Glutamatergic neuron (in vitro differentiated cells): ENCODE measurements at regions not wholly inside any gene's neighbourhood (a gene's known extent, or its start where the extent isn't known, plus 50 kb on each side); places are given as distances from the start of the nearest gene placed in this dataset.

Source experiments
- DNase-seq: peaks from one replicate; pipeline ENCODE4 v3.0.0; 2022
- H3K27ac Mint-ChIP-seq: one replicate; pipeline ENCODE4 v1.8.0; 2020; ENCODE audit warnings: mild to moderate bottlenecking, mixed read lengths, inconsistent platforms; ENCODE audit not compliant: unreplicated experiment
- H3K27me3 Mint-ChIP-seq: one replicate; pipeline ENCODE4 v1.8.0; 2020; ENCODE audit warnings: mild to moderate bottlenecking, moderate library complexity, mixed read lengths, inconsistent platforms; ENCODE audit not compliant: unreplicated experiment
- H3K36me3 Mint-ChIP-seq: one replicate; pipeline ENCODE4 v1.8.0; 2020; ENCODE audit warnings: mild to moderate bottlenecking, mixed read lengths, inconsistent platforms; ENCODE audit not compliant: unreplicated experiment
- H3K4me1 Mint-ChIP-seq: one replicate; pipeline ENCODE4 v1.8.0; 2020; ENCODE audit warnings: mild to moderate bottlenecking, low read depth, mixed read lengths, inconsistent platforms; ENCODE audit not compliant: unreplicated experiment
- H3K4me3 Mint-ChIP-seq: one replicate; pipeline ENCODE4 v1.8.0; 2020; ENCODE audit warnings: mild to moderate bottlenecking, mixed read lengths, inconsistent platforms; ENCODE audit not compliant: unreplicated experiment
- H3K9me3 Mint-ChIP-seq: one replicate; pipeline ENCODE4 v1.8.0; 2020; ENCODE audit warnings: mild to moderate bottlenecking, moderate library complexity, mixed read lengths, inconsistent platforms; ENCODE audit not compliant: unreplicated experiment
- CTCF ChIP-seq: fragments of 200-600 bp; sonication (generic); IDR thresholded peaks from one replicate; pipeline ENCODE4 v1.5.0; 2021; ENCODE audit not compliant: partially characterized antibody, unreplicated experiment

DNA sequence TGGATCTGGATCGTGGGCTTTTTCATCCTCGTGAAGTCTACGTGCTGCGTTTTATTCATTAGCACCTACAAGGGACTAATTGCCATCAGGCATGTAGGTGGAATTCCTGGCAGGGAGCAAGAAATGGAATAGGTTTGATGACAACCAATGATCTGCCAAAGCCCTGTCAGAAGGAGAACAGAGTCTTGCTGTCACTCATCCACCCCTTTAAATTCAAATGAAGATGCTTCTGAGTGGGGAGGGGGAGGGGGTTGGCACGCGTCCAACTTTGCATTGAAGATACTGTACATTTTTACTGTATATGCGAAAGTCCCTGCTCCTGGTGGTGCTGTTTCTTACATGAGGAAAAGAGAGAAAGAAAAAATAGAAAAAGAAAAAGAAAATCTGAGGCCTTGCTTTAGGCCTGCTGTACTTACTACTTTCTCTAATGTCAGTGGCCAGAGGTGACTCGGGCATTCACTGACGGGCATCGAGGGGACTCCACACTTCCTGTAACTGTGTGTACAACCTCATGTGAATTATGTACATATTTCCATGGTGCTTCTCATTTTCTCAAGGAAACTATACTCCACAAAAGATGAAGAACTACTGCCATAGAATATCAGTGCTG is 569.1 kb downstream of the INHBA start:
- peaks cover 4% of the 10 kb centered on the region for H3K9me3 Mint-ChIP-seq
- no peak overlapping the region for H3K4me3 Mint-ChIP-seq
- peaks cover 5% of the 10 kb centered on the region for H3K27me3 Mint-ChIP-seq
- peaks cover 30% of the 10 kb centered on the region for H3K4me1 Mint-ChIP-seq
- TF ChIP-seq CTCF = no peak
- H3K36me3 Mint-ChIP-seq = no peaks in the 10 kb centered on the region
- no peak for DNase-seq
- H3K27ac Mint-ChIP-seq = no peak overlapping the region

- H3K27ac Mint-ChIP-seq = peak overlapping the region; percentile 24
- H3K4me1 Mint-ChIP-seq = peaks cover 30% of the 10 kb centered on the region
- no peak for TF ChIP-seq CTCF
- H3K9me3 Mint-ChIP-seq = peaks cover 4% of the 10 kb centered on the region
- no peak overlapping the region for H3K4me3 Mint-ChIP-seq
- H3K36me3 Mint-ChIP-seq = no peaks in the 10 kb centered on the region
- DNase-seq = no peak
- H3K27me3 Mint-ChIP-seq = peaks cover 5% of the 10 kb centered on the region
These were observed 570.9 kb downstream of the INHBA start for GRCh38 chr7:41131956-41132355.

DNA sequence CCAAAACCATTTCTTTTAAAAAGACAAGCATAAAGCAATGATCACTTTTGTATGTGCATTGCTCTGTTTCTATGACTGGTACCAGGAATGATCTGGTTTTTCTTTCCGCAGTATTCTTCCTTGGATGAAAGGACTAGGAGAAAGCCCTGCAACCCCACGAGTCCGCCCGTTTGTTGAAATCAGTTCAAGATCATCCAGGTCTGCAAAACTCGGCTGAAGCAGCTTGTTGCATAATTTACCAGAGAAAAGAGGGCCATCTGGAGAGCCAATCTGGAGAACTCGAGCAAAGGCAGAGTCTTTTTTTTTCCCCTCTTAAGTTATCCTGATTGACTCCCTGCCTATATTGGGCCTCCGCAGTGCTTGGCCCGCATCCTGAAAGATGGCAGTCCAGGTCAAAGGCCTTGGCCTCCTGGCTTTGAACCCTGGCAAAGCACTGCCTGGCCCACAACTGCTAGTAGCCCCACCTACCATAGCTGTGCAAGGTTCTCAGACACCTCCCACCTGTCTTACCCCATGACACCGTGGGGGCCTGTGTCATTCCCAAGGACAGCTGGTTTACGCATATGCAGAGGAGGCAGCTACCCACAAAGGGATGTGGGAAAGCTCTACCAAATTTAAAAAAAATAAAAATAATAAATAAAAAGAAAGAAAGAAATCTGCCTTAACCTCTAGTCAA is 572.2 kb downstream of the INHBA start:
- no peak for TF ChIP-seq CTCF
- H3K27ac Mint-ChIP-seq = no peak overlapping the region
- H3K4me3 Mint-ChIP-seq = peak overlapping the region; percentile 68
- H3K36me3 Mint-ChIP-seq = no peaks in the 10 kb centered on the region
- peaks cover 5% of the 10 kb centered on the region for H3K27me3 Mint-ChIP-seq
- no peak for DNase-seq
- peaks cover 30% of the 10 kb centered on the region for H3K4me1 Mint-ChIP-seq
- H3K9me3 Mint-ChIP-seq = peaks cover 4% of the 10 kb centered on the region

DNA sequence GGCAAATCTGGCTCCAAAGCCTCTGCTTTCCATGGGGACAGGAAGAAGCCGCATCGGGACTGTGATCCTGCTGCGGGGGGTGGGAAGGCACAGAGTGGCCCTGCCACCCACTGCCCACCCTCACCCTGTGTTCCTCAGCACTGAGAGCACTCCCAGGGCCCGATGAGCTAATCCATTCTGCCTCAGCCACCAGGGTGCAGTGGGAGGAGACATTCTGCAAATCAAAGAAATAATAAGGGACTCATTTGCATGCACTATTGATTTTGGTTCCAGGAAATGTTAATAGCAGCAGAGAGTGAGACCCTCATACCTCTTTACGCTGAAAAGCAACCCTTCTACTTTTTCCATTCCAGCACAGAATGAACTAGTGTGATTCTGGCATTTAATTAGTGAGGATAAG is 572.8 kb downstream of the INHBA start:
- Mint-ChIP-seq H3K27me3 (peaks cover 5% of the 10 kb centered on the region), H3K4me1 (peaks cover 30% of the 10 kb centered on the region), H3K27ac (no peak overlapping the region), H3K36me3 (no peaks in the 10 kb centered on the region), H3K4me3 (peak overlapping the region; percentile 68), H3K9me3 (peaks cover 4% of the 10 kb centered on the region)
- peak; percentile 42 for DNase-seq
- no peak for TF ChIP-seq CTCF

DNA sequence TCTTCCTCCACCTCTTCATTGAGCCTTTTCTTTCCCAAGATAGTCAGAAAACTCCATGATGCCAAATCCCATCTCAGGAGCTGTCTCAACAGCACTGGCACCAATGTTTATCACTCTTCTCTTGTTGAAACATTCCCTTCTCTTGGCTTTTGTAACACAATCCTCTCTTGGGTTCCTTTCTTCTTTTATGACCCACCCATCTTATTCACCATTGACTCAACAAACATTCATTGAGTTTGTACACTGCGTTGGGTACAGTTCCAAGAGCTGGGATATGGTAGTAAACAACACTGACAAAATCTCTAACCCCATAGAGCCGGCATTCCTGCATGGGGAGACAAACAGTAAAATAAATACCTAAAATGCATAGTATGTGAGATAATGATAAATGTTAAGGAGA is 577.5 kb downstream of the INHBA start:
- peaks cover 5% of the 10 kb centered on the region for H3K27me3 Mint-ChIP-seq
- H3K9me3 Mint-ChIP-seq = peaks cover 4% of the 10 kb centered on the region
- H3K4me1 Mint-ChIP-seq = peaks cover 12% of the 10 kb centered on the region
- TF ChIP-seq CTCF = no peak
- no peak overlapping the region for H3K4me3 Mint-ChIP-seq
- H3K27ac Mint-ChIP-seq = no peak overlapping the region
- no peaks in the 10 kb centered on the region for H3K36me3 Mint-ChIP-seq
- DNase-seq = no peak
